ENCODE measurements at regions not wholly inside any gene's neighbourhood (a gene's known extent, or its start where the extent isn't known, plus 50 kb on each side); places are given as distances from the start of the nearest gene placed in this dataset.

DNA sequence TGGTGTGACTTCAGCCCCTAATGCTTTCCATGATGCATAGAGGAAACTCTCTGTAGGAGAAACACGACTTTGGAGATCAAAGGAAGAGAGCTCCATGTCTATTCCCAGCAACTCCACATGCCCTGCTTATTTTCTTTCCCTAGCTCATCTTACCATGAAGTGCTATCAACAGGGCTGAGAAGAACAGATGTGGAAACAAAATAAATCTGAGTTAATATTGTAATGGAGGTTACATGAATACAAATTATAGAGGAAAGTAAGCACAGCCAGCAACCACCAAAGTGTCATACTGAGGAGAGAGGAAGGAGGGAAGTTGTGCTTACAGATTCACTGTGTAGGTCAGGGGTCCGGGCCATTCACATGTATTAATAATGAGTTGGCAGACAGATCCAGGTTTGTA is 157.5 kb downstream of the RFPL4B start:
- Histone ChIP-seq H3K27ac (no peak overlapping the region), H3K36me3 (no peaks in the 10 kb centered on the region), H3K27me3 (peaks cover 4% of the 10 kb centered on the region), H3K4me1 (ENCODE audit: low read depth) (no peaks in the 10 kb centered on the region), H3K4me3 (no peak overlapping the region), H3K9me3 (ENCODE audit: low read depth) (no peaks in the 10 kb centered on the region)
- DNase-seq (ENCODE audit: low read depth in 1 of 2, low spot score in 1 of 2): no peak
- TF ChIP-seq, protein P1, sequence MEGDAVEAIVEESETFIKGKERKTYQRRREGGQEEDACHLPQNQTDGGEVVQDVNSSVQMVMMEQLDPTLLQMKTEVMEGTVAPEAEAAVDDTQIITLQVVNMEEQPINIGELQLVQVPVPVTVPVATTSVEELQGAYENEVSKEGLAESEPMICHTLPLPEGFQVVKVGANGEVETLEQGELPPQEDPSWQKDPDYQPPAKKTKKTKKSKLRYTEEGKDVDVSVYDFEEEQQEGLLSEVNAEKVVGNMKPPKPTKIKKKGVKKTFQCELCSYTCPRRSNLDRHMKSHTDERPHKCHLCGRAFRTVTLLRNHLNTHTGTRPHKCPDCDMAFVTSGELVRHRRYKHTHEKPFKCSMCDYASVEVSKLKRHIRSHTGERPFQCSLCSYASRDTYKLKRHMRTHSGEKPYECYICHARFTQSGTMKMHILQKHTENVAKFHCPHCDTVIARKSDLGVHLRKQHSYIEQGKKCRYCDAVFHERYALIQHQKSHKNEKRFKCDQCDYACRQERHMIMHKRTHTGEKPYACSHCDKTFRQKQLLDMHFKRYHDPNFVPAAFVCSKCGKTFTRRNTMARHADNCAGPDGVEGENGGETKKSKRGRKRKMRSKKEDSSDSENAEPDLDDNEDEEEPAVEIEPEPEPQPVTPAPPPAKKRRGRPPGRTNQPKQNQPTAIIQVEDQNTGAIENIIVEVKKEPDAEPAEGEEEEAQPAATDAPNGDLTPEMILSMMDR (IDR thresholded peaks at IDR 0.05; ENCODE audit: low read depth, low read length): no peak

DNA sequence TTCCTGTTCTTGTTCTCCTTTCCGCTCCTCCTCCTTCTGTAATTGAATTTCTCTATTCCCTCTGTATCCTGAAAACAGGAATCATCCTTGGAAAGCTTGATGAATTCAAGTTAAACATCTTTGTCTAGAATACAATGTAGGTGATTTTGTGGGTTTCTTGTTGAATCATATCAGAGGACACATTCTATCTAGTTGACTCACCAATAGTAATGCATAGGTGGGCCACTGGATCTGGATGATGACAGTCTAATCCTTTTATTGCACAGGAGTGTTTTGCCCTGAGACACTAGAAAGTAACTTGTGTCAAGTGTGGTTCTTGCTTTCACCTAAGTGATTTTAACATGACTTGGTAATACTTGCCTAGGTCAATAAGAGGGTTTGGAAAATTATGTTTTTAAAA is 164.3 kb downstream of the RFPL4B start:
- no peaks in the 10 kb centered on the region for H3K36me3 ChIP-seq
- no peaks in the 10 kb centered on the region for H3K27me3 ChIP-seq
- TF ChIP-seq, protein P1 (IDR thresholded peaks at IDR 0.05; ENCODE audit: low read depth, low read length): no peak
- DNase-seq (ENCODE audit: low read depth in 1 of 2, low spot score in 1 of 2): no peak
- no peaks in the 10 kb centered on the region for H3K4me1 ChIP-seq (ENCODE audit: low read depth)
- H3K9me3 ChIP-seq (ENCODE audit: low read depth): no peaks in the 10 kb centered on the region
- no peak overlapping the region for H3K27ac ChIP-seq
- H3K4me3 ChIP-seq: no peak overlapping the region

DNA sequence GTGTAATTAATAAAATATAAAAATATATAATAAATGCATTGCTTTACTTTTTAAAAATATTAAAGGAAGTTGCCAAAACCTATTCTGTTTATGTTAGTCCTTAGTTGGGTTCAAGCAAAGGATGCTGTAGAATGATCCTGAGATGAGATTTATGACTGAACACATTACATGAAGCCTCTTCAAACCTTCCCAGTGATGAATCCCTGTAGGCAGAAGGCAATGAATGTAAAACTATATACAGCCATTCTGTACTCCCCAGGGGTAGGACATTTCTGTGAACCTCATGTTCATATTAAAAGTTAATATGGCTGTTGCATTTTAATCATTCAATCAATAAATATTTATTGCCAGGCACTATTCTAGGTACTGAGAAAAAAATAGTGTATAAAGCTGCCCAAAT is 166.0 kb downstream of the RFPL4B start:
- peaks cover 3% of the 10 kb centered on the region for H3K27me3 ChIP-seq
- no peaks in the 10 kb centered on the region for H3K36me3 ChIP-seq
- H3K9me3 ChIP-seq (ENCODE audit: low read depth): no peaks in the 10 kb centered on the region
- no peak for DNase-seq (ENCODE audit: low read depth in 1 of 2, low spot score in 1 of 2)
- H3K4me3 ChIP-seq: no peak overlapping the region
- TF ChIP-seq, protein P1 (IDR thresholded peaks at IDR 0.05; ENCODE audit: low read depth, low read length): no peak
- H3K4me1 ChIP-seq (ENCODE audit: low read depth): no peaks in the 10 kb centered on the region
- H3K27ac ChIP-seq: no peak overlapping the region

DNA sequence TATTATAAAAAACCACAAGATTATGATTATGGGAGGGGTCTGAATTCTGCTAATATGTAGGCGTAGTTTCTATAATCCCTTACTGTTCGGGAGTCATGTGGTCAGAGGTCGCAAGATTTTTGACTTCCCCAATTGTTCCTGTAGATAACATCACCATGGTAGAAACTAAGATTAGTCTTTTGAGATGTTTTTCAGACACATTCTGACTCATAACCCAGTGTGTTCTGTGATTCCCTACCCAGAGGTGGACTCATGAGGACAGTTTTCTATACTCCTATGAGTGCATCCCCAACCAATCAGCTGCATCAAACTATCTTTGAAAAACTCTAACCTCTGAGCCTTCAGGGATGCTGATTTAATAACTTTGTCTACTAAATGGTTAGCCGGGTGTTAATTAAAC is 175.5 kb downstream of the RFPL4B start:
- no peaks in the 10 kb centered on the region for H3K4me1 ChIP-seq (ENCODE audit: low read depth)
- H3K4me3 ChIP-seq: no peak overlapping the region
- H3K36me3 ChIP-seq: no peaks in the 10 kb centered on the region
- no peak for DNase-seq (ENCODE audit: low read depth in 1 of 2, low spot score in 1 of 2)
- no peak overlapping the region for H3K27ac ChIP-seq
- TF ChIP-seq, protein P1 (IDR thresholded peaks at IDR 0.05; ENCODE audit: low read depth, low read length): no peak
- H3K9me3 ChIP-seq (ENCODE audit: low read depth): no peaks in the 10 kb centered on the region
- no peaks in the 10 kb centered on the region for H3K27me3 ChIP-seq

DNA sequence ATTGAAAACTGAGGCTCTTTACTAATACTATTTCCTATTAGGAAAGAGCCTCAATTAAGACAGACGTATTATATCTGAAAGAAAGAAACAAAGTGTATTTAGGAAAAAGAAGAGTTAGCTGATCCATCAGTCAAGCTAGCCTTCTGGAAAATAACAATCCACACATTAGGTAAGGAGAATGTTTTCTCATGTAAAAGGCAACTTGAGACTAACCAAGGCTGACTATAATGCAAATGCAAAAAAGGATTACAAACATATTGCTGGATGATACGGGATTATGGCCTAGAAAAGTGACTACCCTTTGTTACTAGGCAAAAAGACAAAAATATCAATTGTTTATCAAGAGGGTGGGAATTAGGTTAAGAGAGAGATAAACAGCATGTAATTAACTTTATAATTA is 176.9 kb downstream of the RFPL4B start:
- Histone ChIP-seq H3K4me3 (no peak overlapping the region), H3K27ac (no peak overlapping the region), H3K27me3 (no peaks in the 10 kb centered on the region), H3K36me3 (no peaks in the 10 kb centered on the region), H3K4me1 (ENCODE audit: low read depth) (no peaks in the 10 kb centered on the region), H3K9me3 (ENCODE audit: low read depth) (no peaks in the 10 kb centered on the region)
- TF ChIP-seq, protein P1 (IDR thresholded peaks at IDR 0.05; ENCODE audit: low read depth, low read length): no peak
- DNase-seq (ENCODE audit: low read depth in 1 of 2, low spot score in 1 of 2): no peak

DNA sequence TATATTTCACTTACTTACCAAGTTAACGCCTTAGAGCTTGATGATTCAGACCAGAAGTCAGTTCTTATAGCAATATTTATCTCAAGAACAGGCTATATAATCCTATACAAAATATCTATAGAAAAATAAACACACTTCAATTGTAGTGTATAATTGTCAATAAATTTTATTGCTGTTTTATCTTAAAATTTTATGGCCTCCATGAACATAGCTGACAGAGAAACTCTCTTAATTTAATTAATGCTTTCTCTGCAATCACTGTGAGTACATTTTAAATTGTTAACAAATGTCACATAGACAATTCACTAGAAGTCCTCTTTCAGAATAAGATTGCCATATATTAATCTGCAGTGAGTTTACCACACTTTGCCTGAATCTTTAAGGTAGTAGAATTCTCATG is 178.6 kb downstream of the RFPL4B start:
- DNase-seq (ENCODE audit: low read depth in 1 of 2, low spot score in 1 of 2): no peak

More for the DNA sequence above, 178.6 kb downstream of the RFPL4B start:
- H3K9me3 ChIP-seq (ENCODE audit: low read depth): no peaks in the 10 kb centered on the region
- H3K27me3 ChIP-seq: no peaks in the 10 kb centered on the region
- TF ChIP-seq, protein P1 (IDR thresholded peaks at IDR 0.05; ENCODE audit: low read depth, low read length): no peak
- H3K4me1 ChIP-seq (ENCODE audit: low read depth): no peaks in the 10 kb centered on the region
- H3K27ac ChIP-seq: no peak overlapping the region
- H3K4me3 ChIP-seq: no peak overlapping the region
- no peaks in the 10 kb centered on the region for H3K36me3 ChIP-seq
